Lower leg skin (tissue), 3 donors: ENCODE measurements at regions not wholly inside any gene's neighbourhood (a gene's known extent, or its start where the extent isn't known, plus 50 kb on each side); places are given as distances from the start of the nearest gene placed in this dataset.

ENCODE experiments used
- CTCF ChIP-seq, 3 donors: fragments of 450-650 bp; IDR thresholded peaks; one replicate each; pipeline ENCODE4 v1.5.1; 2016; ENCODE audit warnings: antibody characterized with exemption in 3 of 3, mild to moderate bottlenecking in 3 of 3, moderate library complexity in 2 of 3
- POLR2A ChIP-seq, 2 donors: fragments of 450-650 bp; IDR thresholded peaks; one replicate each; pipeline ENCODE4 v1.6.1; 2016 to 2017; ENCODE audit warnings: antibody characterized with exemption in 2 of 2, mild to moderate bottlenecking in 1 of 2, moderate library complexity in 1 of 2

- TF ChIP-seq POLR2A (IDR thresholded peaks at IDR 0.05) (no peak), CTCF (IDR thresholded peaks at IDR 0.05) (no peak)
These were observed 452.1 kb upstream of the KCNMB2 start for GRCh38 chr3:178083906-178084866.
